ENCODE measurements at regions not wholly inside any gene's neighbourhood (a gene's known extent, or its start where the extent isn't known, plus 50 kb on each side); places are given as distances from the start of the nearest gene placed in this dataset.

GRCh38 chr1:4088676-4089075 is 188.6 kb upstream of the C1orf174 start:
- no peak for DNase-seq (ENCODE audit: low spot score)

GRCh38 chr1:4089421-4090175 is 189.5 kb upstream of the C1orf174 start:
- no peak for DNase-seq (ENCODE audit: low spot score)

- DNase-seq (ENCODE audit: low spot score) = no peak
Observed at GRCh38 chr1:4090556-4090955, 190.5 kb upstream of the C1orf174 start.

GRCh38 chr1:4090976-4091660 is 191.0 kb upstream of the C1orf174 start:
- no peak for DNase-seq (ENCODE audit: low spot score)

GRCh38 chr1:4091996-4092395 is 191.9 kb upstream of the C1orf174 start:
- no peak for DNase-seq (ENCODE audit: low spot score)

GRCh38 chr1:4093856-4094565 is 193.9 kb upstream of the C1orf174 start:
- no peak for DNase-seq (ENCODE audit: low spot score)

GRCh38 chr1:4095433-4095971 is 195.4 kb upstream of the C1orf174 start:
- no peak for DNase-seq (ENCODE audit: low spot score)

- no peak for DNase-seq (ENCODE audit: low spot score)
Observed at GRCh38 chr1:4101459-4102161, 201.5 kb upstream of the C1orf174 start.

GRCh38 chr1:4105300-4105880 is 205.3 kb upstream of the C1orf174 start:
- no peak for DNase-seq (ENCODE audit: low spot score)

GRCh38 chr1:4106731-4107130 is 206.7 kb upstream of the C1orf174 start:
- DNase-seq (ENCODE audit: low spot score) = no peak

- DNase-seq (ENCODE audit: low spot score) = no peak
Observed at GRCh38 chr1:4107291-4107690, 207.2 kb upstream of the C1orf174 start.

- DNase-seq (ENCODE audit: low spot score) = no peak
Observed at GRCh38 chr1:4108331-4108730, 208.3 kb upstream of the C1orf174 start.

GRCh38 chr1:4108758-4109627 is 208.9 kb upstream of the C1orf174 start:
- no peak for DNase-seq (ENCODE audit: low spot score)

GRCh38 chr1:4109628-4109940 is 209.5 kb upstream of the C1orf174 start:
- no peak for DNase-seq (ENCODE audit: low spot score)

GRCh38 chr1:4110888-4111287 is 210.8 kb upstream of the C1orf174 start:
- no peak for DNase-seq (ENCODE audit: low spot score)

- no peak for DNase-seq (ENCODE audit: low spot score)
Observed at GRCh38 chr1:4113897-4114296, 213.8 kb upstream of the C1orf174 start.

- DNase-seq (ENCODE audit: low spot score) = no peak
Observed at GRCh38 chr1:4115191-4115900, 215.3 kb upstream of the C1orf174 start.

- DNase-seq (ENCODE audit: low spot score) = no peak
Observed at GRCh38 chr1:4117196-4117595, 217.1 kb upstream of the C1orf174 start.

- no peak for DNase-seq (ENCODE audit: low spot score)
Observed at GRCh38 chr1:4118746-4119515, 218.9 kb upstream of the C1orf174 start.
